ENCODE measurements at regions not wholly inside any gene's neighbourhood (a gene's known extent, or its start where the extent isn't known, plus 50 kb on each side); places are given as distances from the start of the nearest gene placed in this dataset.
"Not testable (repeated sequence)": the region's sequence is repeated elsewhere in the genome, so short reads cannot be mapped to it uniquely, and the experiment has no call there.

GRCh38 chr22:49514211-49514610, 313.5 kb downstream of the BRD1 start:
- DNase-seq (ENCODE audit: low spot score), result no peak
- intact Hi-C loops (cut with DNase I), result no loop called here

DNA sequence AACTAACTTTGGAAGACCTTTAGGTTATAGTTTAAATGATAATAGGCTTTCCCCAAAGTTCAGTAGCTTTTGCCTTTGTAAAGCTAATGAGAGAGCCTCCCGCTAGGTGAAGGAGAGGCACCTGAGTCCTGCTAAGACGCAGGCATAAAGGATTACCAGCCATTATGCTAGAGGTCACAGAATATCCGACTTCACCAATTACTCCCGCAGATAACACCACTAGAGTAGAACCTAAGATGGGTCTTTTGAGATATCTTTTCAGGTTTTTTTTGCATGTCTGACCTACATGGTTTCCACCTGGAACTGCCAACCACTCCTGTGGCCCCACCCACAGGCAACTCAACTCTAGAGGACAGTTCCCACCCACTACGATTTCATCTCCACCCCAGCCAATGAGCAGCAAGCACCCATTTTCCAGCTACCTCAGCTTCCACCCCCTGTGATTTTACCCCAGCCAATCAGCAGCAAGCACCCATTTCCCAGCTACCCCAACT, 314.3 kb downstream of the BRD1 start:
- intact Hi-C loops (cut with DNase I), result no loop called here
- no peak for DNase-seq (ENCODE audit: low spot score)

GRCh38 chr22:49512487-49513165, 315.0 kb downstream of the BRD1 start:
- no peak for DNase-seq (ENCODE audit: low spot score)
- intact Hi-C loops (cut with DNase I), result no loop called here

- intact Hi-C loops (cut with DNase I); DNase-seq (ENCODE audit: low spot score): not testable (repeated sequence)
Observed at GRCh38 chr22:49511393-49512189, 316.1 kb downstream of the BRD1 start.

- intact Hi-C loops (cut with DNase I), result no loop called here
- DNase-seq (ENCODE audit: low spot score), result no peak
Observed at GRCh38 chr22:49510718-49511117, 317.0 kb downstream of the BRD1 start.

GRCh38 chr22:49509016-49509415, 318.7 kb downstream of the BRD1 start:
- intact Hi-C loops (cut with DNase I), result no loop called here
- no peak for DNase-seq (ENCODE audit: low spot score)

- DNase-seq (ENCODE audit: low spot score), result no peak
- intact Hi-C loops (cut with DNase I), result loop anchor here in 1 of 2 donors (1.0 kb wide), 1 partner anchor 47 kb away; no protein-coding TSS in a partner anchor
Observed at GRCh38 chr22:49508561-49508960, 319.1 kb downstream of the BRD1 start.

DNA sequence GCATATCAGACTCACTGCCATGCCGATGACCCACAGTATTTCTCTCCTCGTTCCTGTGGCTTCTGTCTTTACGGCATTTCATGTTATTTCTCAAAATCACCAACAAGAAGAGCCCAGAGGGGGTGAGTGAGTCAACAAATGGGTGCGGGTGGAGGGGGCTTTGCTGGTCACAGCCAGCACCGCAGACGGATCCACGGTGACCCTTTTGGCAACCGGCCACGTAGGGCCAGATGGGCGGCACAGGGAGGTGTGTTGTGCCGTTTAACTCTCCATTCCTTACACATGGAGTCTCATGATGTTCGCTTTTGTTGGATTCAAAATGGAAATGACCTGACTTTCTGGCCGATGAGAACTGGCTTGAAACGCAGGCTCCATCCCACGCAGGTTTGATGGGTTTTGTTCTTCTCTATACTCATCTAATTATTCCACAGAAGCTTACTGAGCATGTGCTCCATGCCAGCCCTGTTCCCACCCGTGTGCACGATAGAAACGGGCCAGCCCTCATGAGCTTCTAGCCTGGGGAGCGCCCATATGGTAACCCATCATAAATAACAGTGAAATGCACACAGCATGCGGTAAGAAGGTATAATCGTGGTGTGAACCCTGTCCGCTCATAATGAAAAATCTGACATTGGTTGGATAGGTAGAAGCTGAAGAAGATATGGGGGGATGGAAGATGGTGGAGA, 319.9 kb downstream of the BRD1 start:
- intact Hi-C loops (cut with DNase I), result loop anchor here in 1 of 2 donors (1.0 kb wide), 1 partner anchor 46 kb away; no protein-coding TSS in a partner anchor
- no peak for DNase-seq (ENCODE audit: low spot score)

DNA sequence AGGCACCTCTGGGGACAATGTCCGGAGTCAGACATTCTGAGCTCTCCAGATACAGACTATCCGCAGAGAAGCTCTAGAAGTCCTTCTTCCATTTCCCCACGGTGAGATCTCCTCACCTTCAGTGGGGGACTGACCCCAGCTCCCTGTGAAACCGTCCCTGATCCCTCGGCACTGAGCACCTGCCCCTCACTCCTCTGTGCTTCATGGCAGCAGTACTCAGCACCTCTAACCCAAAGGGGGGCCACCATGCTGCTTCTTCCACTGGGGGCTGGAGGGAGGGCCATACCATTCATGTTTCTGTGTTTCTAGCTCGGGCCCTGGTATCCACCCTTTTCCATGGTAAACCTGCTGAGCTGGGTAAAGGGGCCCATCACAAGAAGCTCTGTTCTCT, 321.7 kb downstream of the BRD1 start:
- intact Hi-C loops (cut with DNase I), result no loop called here
- DNase-seq (ENCODE audit: low spot score), result no peak

DNA sequence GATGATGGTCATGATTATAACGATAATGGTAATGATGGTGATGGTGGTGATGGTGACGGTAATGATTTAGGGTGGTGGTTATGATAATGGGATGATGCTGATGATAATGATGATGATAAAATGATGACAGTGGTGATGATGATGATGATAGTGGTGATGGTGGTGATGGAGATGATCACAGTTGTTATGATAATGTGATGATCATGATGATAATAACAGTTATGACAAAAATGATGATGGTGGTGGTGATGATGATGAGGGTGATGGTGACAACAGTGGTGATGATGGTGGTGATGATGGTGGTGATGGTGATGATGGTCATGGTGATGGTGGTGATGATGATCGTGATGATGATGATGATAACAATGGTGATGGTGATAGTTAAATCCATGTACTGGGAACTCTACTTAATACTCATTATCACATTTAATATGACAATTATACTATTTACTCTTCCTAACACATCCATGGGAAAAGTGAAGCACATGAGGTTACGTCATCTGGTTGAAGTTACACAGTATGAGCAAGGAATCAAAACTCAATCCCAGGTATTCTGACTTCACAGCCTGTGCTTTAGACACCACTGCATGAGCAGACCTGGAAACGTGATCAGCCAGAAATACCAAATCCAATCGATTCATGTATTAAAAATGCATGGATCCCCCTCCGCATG, 322.2 kb downstream of the BRD1 start:
- no peak for DNase-seq (ENCODE audit: low spot score)
- intact Hi-C loops (cut with DNase I), result no loop called here

DNA sequence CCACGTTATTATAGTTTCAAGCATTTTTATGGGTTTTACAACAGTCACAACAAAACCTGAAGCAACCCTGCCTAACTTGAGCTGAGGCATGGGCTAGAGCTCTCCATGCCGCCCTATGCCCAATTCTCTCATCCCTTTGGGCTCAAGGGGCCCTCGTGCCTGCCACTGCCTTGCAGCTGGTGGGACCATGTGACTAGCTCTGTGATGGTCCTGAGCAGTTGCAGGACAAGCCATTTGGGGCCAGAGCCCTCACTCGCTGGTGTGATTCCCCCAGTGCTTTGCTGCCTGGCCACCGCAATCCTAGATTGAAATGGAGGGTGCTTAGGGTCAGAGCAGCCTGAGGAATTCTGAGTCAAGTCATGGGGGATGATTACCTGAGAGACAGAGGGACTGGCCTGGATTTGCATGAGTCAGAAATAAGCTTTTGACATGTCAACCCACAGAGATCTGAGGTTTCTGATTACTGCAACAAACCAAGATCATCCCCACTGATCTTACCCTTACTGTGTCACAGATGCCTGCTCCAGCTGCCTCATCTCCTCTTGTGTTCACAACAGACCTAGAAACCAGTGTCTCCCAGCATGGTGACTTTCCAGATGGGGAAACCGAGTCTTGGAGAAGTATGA, 323.7 kb downstream of the BRD1 start:
- no peak for DNase-seq (ENCODE audit: low spot score)
- intact Hi-C loops (cut with DNase I), result no loop called here

DNA sequence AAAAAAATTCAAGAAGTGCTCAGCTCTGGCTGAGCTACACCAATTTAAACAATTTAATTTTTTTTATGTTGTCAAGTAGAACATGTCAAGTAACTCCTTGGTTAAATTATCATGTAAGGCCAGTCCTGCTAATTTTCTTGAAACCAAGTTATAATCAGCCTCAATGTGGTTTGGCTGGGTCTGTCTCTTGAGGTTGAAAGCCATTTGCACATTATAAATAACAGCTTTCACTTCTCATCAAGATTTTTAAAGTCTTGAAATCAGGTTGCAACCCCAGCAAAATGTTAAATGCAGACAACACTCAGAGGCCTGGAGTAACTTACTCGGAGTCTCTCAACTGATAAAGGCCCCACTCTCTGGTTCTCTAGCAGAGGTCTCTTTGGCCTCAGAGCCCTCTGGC, 324.4 kb downstream of the BRD1 start:
- DNase-seq (ENCODE audit: low spot score), result no peak
- intact Hi-C loops (cut with DNase I), result no loop called here

DNA sequence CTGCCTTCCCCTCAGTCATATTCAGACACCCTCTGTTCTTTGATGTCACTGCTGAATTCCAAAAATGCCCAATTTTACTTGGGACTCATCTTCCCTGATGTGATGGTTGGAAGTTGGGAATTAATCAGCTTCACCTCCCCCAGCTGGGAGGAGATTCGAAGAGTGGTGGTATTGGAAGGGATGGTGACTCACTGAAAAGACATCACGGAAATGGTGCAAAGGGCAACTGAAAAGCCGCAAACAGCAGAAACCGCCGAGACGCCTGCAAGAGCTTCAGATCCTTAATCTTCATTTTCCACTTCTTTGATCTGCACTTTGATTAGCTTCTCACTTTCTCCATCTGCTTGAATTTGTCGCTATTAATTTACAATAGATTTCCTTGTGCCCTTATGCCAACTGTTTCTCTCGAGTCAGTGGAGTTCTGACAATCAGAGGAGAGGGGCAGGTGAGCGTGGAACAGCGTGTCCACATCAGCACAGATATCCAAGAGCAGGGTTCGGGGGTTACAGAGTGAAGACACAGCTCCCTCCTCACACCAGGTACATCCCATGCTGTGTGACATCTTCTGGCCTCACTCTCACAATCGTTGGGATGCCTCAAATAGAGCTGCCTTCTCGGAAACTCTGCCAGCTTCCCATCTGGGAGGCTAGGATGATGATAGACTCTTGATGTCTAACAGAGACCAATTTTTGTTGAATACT, 325.4 kb downstream of the BRD1 start:
- intact Hi-C loops (cut with DNase I), result no loop called here
- DNase-seq (ENCODE audit: low spot score), result no peak

DNA sequence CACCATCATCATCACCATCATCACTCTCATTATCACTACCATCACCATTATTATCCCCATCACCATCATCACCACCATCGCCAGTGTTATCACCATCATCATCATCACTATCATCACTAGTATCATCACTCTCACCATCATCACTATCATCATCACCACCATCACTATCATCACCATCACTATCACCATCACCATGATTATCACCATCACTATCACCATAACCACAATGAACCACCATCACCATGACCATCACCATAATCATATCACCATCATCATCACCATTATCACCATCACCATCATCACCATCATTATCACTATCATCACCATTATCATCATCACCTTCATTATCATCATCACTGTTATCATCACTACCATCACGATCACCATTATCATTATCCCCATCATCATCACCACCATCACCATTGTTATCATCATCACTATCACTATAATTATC, 326.7 kb downstream of the BRD1 start:
- no peak for DNase-seq (ENCODE audit: low spot score)
- intact Hi-C loops (cut with DNase I), result no loop called here

DNA sequence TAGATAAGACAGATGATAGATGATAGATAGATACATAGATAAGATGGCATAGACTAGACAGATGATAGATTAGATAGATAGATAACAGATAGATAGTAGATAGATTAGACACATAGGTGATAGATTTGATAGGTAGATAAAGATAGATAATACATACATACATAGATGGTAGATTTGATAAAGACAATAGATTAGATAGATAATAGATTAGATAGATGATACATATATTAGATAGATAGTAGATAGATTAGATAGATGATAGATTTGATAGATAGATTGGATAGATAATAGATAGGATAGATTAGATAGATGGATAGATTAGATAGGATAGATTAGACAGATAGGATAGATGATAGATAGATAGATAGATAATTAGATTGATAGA, 327.6 kb downstream of the BRD1 start:
- DNase-seq (ENCODE audit: low spot score), result no peak
- intact Hi-C loops (cut with DNase I), result no loop called here

DNA sequence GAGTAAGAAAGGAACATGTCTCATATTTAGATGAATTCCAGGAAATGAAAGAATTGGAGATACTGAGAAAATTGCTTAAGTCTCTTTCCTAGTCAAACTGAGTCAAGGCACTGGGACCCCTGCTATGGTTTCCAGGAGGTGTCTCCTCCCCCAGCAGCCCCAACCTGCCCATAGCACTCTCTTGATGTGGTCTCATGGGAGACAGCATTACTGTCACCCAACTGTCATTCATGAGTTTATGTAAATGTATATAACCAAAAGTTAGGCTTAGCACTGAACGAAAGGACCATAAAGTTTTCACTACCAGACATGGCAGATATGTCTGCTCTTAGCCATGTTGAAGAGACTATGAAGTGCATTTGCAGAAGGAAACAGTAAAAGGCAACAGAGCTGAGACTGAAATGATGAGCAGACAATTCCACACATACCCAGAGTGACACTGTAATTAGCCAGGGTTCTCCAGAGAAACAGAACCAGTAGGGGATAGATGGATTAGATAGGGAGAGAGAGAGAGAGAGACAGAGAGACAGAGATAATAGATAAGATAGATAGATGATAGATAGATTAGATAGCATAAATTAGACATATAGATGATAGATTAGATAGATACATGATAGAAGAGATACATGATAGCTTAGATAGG, 328.1 kb downstream of the BRD1 start:
- no peak for DNase-seq (ENCODE audit: low spot score)
- intact Hi-C loops (cut with DNase I), result no loop called here

GRCh38 chr22:49497266-49497665, 330.4 kb downstream of the BRD1 start:
- intact Hi-C loops (cut with DNase I), result no loop called here
- no peak for DNase-seq (ENCODE audit: low spot score)

- DNase-seq (ENCODE audit: low spot score), result no peak
- intact Hi-C loops (cut with DNase I), result no loop called here
Observed at GRCh38 chr22:49494555-49494954, 333.1 kb downstream of the BRD1 start.
